ENCODE measurements at regions not wholly inside any gene's neighbourhood (a gene's known extent, or its start where the extent isn't known, plus 50 kb on each side); places are given as distances from the start of the nearest gene placed in this dataset.

DNA sequence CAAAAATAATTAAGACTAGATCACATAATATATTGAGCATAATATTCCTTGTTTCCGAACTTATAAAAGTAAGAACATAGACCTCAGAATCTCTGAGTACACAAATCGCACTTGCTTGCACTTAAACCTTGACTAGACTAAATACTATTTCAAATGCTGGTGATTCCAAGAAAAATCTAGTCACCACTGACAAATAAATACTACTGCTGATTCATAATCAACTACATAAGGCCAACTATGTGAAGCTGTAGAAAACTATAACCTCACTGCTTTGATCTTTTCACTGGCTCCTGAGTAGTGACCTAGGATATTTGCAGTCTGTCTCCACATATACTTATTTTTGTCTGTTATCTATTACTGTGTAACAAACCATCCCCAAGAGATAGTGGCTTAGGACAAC lies 245.4 kb downstream of the DIO2 start:
- Histone ChIP-seq H3K9me3 (ENCODE audit: control insufficient read depth, insufficient read depth, low read length) (no peaks in the 10 kb centered on the region), H3K27ac (ENCODE audit: low read depth, low read length) (no peak overlapping the region), H3K4me3 (ENCODE audit: low read depth, low read length) (no peak overlapping the region), H3K27me3 (ENCODE audit: control insufficient read depth, insufficient read depth, low read length) (no peaks in the 10 kb centered on the region)
- CTCF ChIA-PET = no interaction called here
- TF ChIP-seq, protein P1, sequence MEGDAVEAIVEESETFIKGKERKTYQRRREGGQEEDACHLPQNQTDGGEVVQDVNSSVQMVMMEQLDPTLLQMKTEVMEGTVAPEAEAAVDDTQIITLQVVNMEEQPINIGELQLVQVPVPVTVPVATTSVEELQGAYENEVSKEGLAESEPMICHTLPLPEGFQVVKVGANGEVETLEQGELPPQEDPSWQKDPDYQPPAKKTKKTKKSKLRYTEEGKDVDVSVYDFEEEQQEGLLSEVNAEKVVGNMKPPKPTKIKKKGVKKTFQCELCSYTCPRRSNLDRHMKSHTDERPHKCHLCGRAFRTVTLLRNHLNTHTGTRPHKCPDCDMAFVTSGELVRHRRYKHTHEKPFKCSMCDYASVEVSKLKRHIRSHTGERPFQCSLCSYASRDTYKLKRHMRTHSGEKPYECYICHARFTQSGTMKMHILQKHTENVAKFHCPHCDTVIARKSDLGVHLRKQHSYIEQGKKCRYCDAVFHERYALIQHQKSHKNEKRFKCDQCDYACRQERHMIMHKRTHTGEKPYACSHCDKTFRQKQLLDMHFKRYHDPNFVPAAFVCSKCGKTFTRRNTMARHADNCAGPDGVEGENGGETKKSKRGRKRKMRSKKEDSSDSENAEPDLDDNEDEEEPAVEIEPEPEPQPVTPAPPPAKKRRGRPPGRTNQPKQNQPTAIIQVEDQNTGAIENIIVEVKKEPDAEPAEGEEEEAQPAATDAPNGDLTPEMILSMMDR (IDR thresholded peaks at IDR 0.05; ENCODE audit: low read depth, low read length) = no peak
- DNase-seq (ENCODE audit: low read depth, low spot score) = peak; percentile 10
- POLR2A ChIA-PET = no interaction called here

DNA sequence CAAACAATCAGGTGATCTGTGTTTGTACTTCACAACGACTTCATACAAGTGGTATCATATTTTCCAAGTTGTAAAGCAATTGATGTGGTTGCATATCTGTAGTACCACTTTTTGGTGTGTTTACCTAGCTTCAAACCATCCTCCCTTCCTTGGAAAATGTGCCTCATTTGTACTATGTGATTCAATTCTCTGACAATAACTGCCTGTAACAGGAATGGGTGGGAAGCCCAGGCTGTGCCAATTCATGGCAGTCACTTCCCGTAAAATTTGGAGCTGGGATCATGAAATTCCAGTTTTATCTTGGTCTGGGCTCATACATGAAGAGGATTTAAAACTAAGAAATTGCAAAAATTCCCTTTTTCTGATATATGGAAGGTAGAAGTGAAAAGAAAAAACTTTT lies 250.1 kb downstream of the DIO2 start:
- no peak overlapping the region for H3K27ac ChIP-seq (ENCODE audit: low read depth, low read length)
- H3K4me3 ChIP-seq (ENCODE audit: low read depth, low read length) = no peak overlapping the region
- ChIA-PET POLR2A (no interaction called here), CTCF (no interaction called here)
- TF ChIP-seq, protein P1 (IDR thresholded peaks at IDR 0.05; ENCODE audit: low read depth, low read length) = no peak
- DNase-seq (ENCODE audit: low read depth, low spot score) = no peak
- H3K27me3 ChIP-seq (ENCODE audit: control insufficient read depth, insufficient read depth, low read length) = no peaks in the 10 kb centered on the region
- no peaks in the 10 kb centered on the region for H3K9me3 ChIP-seq (ENCODE audit: control insufficient read depth, insufficient read depth, low read length)

DNA sequence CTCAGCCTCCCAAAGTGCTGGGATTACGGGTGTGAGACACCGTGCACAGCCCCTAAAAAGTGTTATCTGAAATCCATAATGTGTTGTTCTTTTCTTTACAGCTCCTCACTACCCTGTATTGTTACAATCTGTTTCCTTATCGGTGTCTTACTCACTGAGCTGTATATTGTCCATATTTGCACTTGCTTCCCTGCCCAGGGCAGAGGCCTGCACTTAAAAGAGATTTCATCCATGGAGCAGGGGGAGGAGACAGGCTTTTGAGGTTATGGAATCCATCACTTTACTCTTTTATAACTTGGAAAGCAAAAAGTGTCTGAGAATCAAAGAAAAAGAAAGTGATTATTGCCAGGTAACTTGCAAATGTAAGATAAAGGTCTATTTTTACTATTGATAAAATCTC lies 251.0 kb downstream of the DIO2 start:
- ChIA-PET CTCF (interaction anchor here (0.8 kb wide), 1 partner anchor 1027 kb away, joined by 3 read pairs; no protein-coding TSS in a partner anchor), POLR2A (no interaction called here)
- Histone ChIP-seq H3K27me3 (ENCODE audit: control insufficient read depth, insufficient read depth, low read length) (no peaks in the 10 kb centered on the region), H3K27ac (ENCODE audit: low read depth, low read length) (no peak overlapping the region), H3K4me3 (ENCODE audit: low read depth, low read length) (no peak overlapping the region), H3K9me3 (ENCODE audit: control insufficient read depth, insufficient read depth, low read length) (no peaks in the 10 kb centered on the region)
- TF ChIP-seq, protein P1 (IDR thresholded peaks at IDR 0.05; ENCODE audit: low read depth, low read length) = no peak
- no peak for DNase-seq (ENCODE audit: low read depth, low spot score)

DNA sequence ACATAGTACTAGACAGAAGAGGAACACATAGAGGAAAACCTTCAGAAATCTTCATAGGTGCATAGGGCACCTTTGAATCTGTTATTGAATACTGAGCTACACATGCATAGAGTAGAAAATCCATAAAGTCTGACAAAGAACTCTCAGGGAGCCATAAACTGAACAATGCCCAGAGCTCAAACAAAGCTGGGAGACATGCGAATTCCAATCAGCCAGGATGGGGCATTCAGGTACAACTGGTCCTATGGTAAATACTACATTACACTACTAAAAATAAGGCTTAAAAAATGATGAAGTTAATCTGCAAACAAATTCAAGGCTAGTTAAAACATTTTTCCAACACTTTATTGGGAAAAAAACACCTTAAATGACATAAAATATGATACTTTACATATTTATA lies 259.7 kb downstream of the DIO2 start:
- ChIA-PET CTCF (no interaction called here), POLR2A (no interaction called here)
- Histone ChIP-seq H3K27ac (ENCODE audit: low read depth, low read length) (no peak overlapping the region), H3K27me3 (ENCODE audit: control insufficient read depth, insufficient read depth, low read length) (no peaks in the 10 kb centered on the region), H3K9me3 (ENCODE audit: control insufficient read depth, insufficient read depth, low read length) (no peaks in the 10 kb centered on the region; the same call in 1 of the 2 replicates), H3K4me3 (ENCODE audit: low read depth, low read length) (no peak overlapping the region)
- no peak for DNase-seq (ENCODE audit: low read depth, low spot score)
- TF ChIP-seq, protein P1 (IDR thresholded peaks at IDR 0.05; ENCODE audit: low read depth, low read length) = no peak

DNA sequence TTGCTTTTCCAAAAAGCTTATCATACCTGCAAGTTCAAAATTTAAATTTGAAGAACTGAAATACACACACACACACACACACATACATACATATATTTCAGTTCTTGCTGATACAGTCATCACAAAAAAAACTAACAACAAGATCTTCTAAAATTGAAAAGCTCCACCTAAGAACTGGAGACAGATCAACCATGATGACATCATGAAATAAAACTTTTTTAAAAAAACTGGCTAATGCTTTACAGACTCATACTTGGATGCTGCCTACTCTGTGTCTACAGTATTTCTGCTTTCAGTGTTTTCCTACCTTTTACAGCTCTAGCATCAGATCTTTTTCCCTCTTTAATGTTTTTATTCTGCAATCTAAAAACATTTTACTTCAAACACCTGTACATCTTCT lies 261.4 kb downstream of the DIO2 start:
- no peak for DNase-seq (ENCODE audit: low read depth, low spot score)
- no peaks in the 10 kb centered on the region for H3K27me3 ChIP-seq (ENCODE audit: control insufficient read depth, insufficient read depth, low read length)
- no peak overlapping the region for H3K4me3 ChIP-seq (ENCODE audit: low read depth, low read length)
- no peaks in the 10 kb centered on the region; the same call in 1 of the 2 replicates for H3K9me3 ChIP-seq (ENCODE audit: control insufficient read depth, insufficient read depth, low read length)
- POLR2A ChIA-PET = no interaction called here
- H3K27ac ChIP-seq (ENCODE audit: low read depth, low read length) = no peak overlapping the region
- CTCF ChIA-PET = interaction anchor here (0.7 to 1.2 kb wide), 2 partner anchors 20 to 1037 kb away, joined by 12 to 25 read pairs; no protein-coding TSS in a partner anchor
- TF ChIP-seq, protein P1 (IDR thresholded peaks at IDR 0.05; ENCODE audit: low read depth, low read length) = no peak

Measured in AG04450 (cell line).